Body of pancreas (tissue), 4 donors: ENCODE measurements at regions not wholly inside any gene's neighbourhood (a gene's known extent, or its start where the extent isn't known, plus 50 kb on each side); places are given as distances from the start of the nearest gene placed in this dataset.

Experiments
- CTCF ChIP-seq, 7 experiments: fragments of 450-650 bp in 4 of 7; fragments of 200-600 bp in 3 of 7; sonication (generic) in 3 of 7; IDR thresholded peaks; one replicate each; pipeline ENCODE4 v1.5.1; 2016 to 2019; ENCODE audit warnings: antibody characterized with exemption in 7 of 7
- POLR2A ChIP-seq, 3 donors: fragments of 450-650 bp; IDR thresholded peaks; one replicate each; pipeline ENCODE4 v1.6.1; 2016; ENCODE audit warnings: antibody characterized with exemption in 3 of 3, mild to moderate bottlenecking in 2 of 3

GRCh38 chr3:34183611-34184340 lies 385.3 kb downstream of the PDCD6IP start:
- TF ChIP-seq CTCF (IDR thresholded peaks at IDR 0.05) (no peak), POLR2A (IDR thresholded peaks at IDR 0.05) (no peak)
